ENCODE measurements at regions not wholly inside any gene's neighbourhood (a gene's known extent, or its start where the extent isn't known, plus 50 kb on each side); places are given as distances from the start of the nearest gene placed in this dataset.

DNA sequence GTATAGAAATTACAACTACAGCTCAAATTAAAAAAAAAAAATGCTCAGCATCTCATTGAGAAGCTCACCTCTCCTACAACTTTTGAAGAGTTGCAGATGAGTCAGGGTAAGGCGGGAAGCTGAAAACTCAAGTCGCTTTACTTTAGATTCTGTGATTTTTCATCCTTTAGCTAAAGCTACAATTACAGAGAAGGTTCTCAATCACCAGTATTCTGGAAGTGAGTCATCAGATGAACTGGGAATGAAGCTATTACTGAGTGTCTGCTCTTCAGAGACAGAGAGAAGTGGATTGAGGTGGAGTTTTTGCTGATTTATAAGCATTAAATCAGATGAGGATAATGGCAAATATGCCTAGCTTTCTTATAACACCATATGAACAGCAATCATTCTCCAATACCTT, 91.9 kb downstream of the TFAP2A start:
- no peak for FAIRE-seq
- Histone ChIP-seq H3K9ac (ENCODE audit: insufficient read depth, low read depth, low read length) (no peak overlapping the region), H3K27ac (ENCODE audit: extremely low read length, insufficient read depth, low read length) (no peak overlapping the region), H3K4me3 (replicated peaks in 1 of 3; ENCODE audit: insufficient read depth in 1 of 3, low read depth in 2 of 3, low read length in 3 of 3) (no peak overlapping the region), H3K4me2 (ENCODE audit: low read depth, low read length) (no peak overlapping the region), H3K9me3 (ENCODE audit: low read length) (no peaks in the 10 kb centered on the region), H3K27me3 (ENCODE audit: control insufficient read depth in 1 of 2, insufficient read depth in 2 of 2, low read length in 2 of 2) (peaks cover 0 to 21% of the 10 kb centered on the region in 2 experiments; a peak in 4 of 5 replicates), H4K20me1 (ENCODE audit: insufficient read depth, low read length) (no peaks in the 10 kb centered on the region), H3K4me1 (ENCODE audit: insufficient read depth, low read length) (no peaks in the 10 kb centered on the region), H3K36me3 (replicated peaks in 1 of 2; ENCODE audit: control insufficient read depth in 1 of 2, insufficient read depth in 2 of 2, low read length in 2 of 2) (no peaks in the 10 kb centered on the region), H2AFZ (ENCODE audit: low read length) (no peak overlapping the region), H3K79me2 (ENCODE audit: insufficient read depth, low read length) (no peaks in the 10 kb centered on the region)
- BruUV-seq (replicated peaks), result no TSS peak
- intact Hi-C loops (cut with micrococcal nuclease; ENCODE audit: unreplicated experiment), result no loop called here
- WGBS (ENCODE audit: low lambda C conversion rate), result 25% methylated on average over 2 of the region's 2 CpGs
- DNase-seq (ENCODE audit: low spot score), result no peak
- ChIA-PET POLR2A (no interaction called here), CTCF (ENCODE audit: low intra/inter-chr PET ratio, low total read pairs) (no interaction called here)
- no peak for ATAC-seq
- in situ Hi-C loops (cut with HindIII; ENCODE audit: extremely low pct_ligation_motif_present, low pct_unique_long_range_greater_than_20kb), result no loop called here
- TF ChIP-seq, protein P1, sequence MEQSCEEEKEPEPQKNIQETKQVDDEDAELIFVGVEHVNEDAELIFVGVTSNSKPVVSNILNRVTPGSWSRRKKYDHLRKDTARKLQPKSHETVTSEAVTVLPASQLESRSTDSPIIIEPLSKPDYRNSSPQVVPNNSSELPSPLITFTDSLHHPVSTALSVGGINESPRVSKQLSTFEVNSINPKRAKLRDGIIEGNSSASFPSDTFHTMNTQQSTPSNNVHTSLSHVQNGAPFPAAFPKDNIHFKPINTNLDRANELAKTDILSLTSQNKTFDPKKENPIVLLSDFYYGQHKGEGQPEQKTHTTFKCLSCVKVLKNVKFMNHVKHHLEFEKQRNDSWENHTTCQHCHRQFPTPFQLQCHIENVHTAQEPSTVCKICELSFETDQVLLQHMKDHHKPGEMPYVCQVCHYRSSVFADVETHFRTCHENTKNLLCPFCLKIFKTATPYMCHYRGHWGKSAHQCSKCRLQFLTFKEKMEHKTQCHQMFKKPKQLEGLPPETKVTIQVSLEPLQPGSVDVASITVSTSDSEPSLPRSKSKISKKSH (CRISPR knock-in tag; IDR thresholded peaks at IDR 0.05; ENCODE audit: borderline replicate concordance), result no peak
- TF ChIP-seq, protein P2, sequence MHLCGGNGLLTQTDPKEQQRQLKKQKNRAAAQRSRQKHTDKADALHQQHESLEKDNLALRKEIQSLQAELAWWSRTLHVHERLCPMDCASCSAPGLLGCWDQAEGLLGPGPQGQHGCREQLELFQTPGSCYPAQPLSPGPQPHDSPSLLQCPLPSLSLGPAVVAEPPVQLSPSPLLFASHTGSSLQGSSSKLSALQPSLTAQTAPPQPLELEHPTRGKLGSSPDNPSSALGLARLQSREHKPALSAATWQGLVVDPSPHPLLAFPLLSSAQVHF (CRISPR knock-in tag; IDR thresholded peaks at IDR 0.05), result no peak
- no peak for TF ChIP-seq ZNF672 (CRISPR knock-in tag; IDR thresholded peaks at IDR 0.05)
- TF ChIP-seq ELF3 (CRISPR knock-in tag; IDR thresholded peaks at IDR 0.05), result no peak
- TF ChIP-seq PTBP1 (IDR thresholded peaks at IDR 0.05; ENCODE audit: low read depth, low read length, poor library complexity, severe bottlenecking), result no peak
- no peak for TF ChIP-seq AKAP8 (CRISPR knock-in tag; IDR thresholded peaks at IDR 0.05)
- TF ChIP-seq, protein P3, sequence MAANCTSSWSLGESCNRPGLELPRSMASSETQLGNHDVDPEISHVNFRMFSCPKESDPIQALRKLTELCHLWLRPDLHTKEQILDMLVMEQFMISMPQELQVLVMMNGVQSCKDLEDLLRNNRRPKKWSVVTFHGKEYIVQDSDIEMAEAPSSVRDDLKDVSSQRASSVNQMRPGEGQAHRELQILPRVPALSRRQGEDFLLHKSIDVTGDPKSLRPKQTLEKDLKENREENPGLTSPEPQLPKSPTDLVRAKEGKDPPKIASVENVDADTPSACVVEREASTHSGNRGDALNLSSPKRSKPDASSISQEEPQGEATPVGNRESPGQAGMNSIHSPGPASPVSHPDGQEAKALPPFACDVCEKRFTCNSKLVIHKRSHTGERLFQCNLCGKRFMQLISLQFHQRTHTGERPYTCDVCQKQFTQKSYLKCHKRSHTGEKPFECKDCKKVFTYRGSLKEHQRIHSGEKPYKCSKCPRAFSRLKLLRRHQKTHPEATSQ (CRISPR knock-in tag; IDR thresholded peaks at IDR 0.05; ENCODE audit: borderline replicate concordance), result no peak

Measured in HepG2 (cell line).